Inflammatory macrophage (primary cell): ENCODE measurements at regions not wholly inside any gene's neighbourhood (a gene's known extent, or its start where the extent isn't known, plus 50 kb on each side); places are given as distances from the start of the nearest gene placed in this dataset.

Experiments used
- DNase-seq, 2 donors: peaks; one replicate each; pipeline ENCODE4 v3.0.0-alpha.2; 2020 to 2022

- no peak for DNase-seq
These were observed 1153.3 kb upstream of the AUTS2 start for GRCh38 chr7:68444956-68445355.

DNA sequence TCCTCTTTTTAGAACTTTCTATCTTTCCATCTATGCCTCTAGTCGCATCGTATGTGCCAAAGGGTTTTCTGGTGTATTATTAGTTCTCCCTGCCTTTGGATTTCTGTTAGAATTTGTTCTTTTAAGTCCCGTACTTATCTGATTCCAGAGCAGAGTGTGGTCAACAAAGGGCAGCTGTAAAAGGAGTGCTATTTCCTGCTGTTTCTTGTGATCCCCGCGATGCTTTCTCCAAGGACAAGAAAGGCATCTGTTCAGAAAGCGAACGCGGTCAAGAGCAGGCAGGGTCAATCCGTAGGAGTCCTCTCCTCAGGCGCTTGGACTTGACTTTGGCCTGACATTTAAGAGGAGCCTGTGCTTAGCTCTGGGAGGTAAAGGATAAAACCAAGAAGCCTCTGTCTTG, 1152.1 kb upstream of the AUTS2 start:
- DNase-seq: no peak

DNA sequence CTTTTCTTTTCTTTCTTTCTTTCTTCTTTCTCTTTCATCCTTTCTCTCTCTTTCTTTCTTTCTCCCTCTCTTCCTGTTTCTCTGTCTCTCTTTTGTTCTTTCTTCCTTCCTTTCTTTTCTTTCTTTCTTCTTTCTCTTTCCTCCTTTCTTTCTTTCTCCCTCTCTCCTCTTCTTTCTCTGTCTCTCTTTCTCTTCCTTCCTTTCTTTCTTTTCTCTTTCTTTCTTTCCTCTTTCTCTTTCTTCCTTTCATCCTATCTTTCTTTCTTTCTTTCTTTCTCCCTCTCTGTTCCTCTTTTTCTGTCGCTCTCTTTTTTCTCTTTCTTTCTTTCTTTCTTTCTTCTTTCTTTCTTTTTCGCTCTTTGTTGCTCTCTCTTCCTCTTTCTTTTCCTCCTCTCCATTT, 1149.2 kb upstream of the AUTS2 start:
- DNase-seq: no peak

DNA sequence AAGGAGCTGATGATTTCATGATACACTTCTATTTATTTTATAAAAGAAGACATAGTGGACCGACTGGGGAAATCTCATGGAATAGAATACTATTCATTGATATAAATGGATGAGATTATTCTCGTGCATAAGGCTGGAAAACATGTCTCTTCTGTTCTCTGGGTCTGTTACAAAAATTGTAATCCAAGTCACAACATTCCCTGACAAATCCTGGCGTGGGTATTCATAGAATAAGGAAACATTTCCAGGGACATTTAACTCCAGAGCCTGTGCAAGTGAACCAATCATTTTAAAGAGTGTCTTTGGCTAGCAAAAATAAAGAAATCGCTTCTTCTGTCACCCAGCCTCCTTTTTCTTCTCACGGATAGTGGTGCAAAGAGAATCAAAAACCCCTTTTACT, 1148.5 kb upstream of the AUTS2 start:
- DNase-seq: no peak

DNA sequence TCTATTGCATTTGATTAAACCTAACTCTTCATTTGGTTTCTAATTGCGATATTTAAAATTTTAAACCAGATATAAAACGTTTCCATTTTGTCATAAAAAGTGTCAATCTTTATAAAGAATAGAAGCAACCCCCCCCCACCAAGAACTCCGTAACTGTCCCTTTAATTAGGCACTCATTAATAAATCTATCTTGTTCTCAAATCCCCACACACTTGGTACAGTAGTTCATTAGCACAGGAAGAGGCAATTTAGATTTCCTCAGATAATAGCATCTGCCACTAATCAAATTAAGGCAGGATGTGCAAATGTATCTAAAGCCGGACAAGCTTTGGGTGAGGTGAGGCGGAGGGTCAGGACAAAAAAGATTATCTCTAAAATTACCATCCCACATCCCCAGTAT, 1143.3 kb upstream of the AUTS2 start:
- DNase-seq: no peak

GRCh38 chr7:68456469-68456868, 1141.8 kb upstream of the AUTS2 start:
- DNase-seq: no peak

GRCh38 chr7:68457481-68457880, 1140.8 kb upstream of the AUTS2 start:
- no peak for DNase-seq

DNA sequence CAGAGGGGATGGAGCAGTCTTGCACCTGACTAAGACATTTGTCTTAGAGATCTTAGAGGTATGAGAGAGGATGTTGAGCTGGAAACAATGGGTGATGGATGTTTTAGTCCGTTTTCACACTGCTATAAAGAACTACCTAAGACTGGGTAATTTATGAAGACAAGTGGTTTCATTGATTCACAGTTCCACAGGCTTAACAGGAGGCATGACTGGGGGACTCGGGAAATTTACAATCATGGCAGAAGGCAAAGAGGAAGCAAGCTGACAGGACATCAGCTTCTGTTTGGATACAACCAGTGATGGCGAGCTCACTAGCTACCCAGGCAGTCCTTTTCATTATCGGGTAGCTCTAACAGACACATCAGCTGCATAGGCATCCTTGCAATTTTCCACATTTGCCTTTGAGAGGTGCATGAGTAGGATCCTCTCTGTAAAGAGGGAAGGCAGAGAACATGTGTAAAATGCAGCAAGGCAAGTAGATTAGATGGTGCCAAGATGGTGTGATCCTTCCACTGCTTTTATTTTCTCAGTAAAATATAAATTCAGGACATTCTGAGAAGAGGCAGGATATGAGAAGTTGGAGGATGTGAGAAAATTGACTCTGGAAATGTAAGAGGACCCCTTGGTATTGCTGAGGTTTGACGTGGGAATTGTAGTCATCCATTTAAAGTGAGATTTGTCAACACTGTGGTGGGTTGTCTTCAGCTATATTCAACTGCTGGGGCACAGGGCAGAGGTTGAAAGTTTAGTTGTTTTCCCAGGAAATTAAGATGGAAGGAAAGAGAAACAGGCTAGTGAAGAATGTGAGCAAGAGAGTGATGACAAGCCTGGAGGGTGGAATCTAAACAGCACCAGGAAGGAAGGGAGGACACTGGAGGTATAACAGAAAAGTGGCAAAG, 1140.0 kb upstream of the AUTS2 start:
- DNase-seq: no peak

- no peak for DNase-seq
These were observed 1136.8 kb upstream of the AUTS2 start for GRCh38 chr7:68461430-68461829.

DNA sequence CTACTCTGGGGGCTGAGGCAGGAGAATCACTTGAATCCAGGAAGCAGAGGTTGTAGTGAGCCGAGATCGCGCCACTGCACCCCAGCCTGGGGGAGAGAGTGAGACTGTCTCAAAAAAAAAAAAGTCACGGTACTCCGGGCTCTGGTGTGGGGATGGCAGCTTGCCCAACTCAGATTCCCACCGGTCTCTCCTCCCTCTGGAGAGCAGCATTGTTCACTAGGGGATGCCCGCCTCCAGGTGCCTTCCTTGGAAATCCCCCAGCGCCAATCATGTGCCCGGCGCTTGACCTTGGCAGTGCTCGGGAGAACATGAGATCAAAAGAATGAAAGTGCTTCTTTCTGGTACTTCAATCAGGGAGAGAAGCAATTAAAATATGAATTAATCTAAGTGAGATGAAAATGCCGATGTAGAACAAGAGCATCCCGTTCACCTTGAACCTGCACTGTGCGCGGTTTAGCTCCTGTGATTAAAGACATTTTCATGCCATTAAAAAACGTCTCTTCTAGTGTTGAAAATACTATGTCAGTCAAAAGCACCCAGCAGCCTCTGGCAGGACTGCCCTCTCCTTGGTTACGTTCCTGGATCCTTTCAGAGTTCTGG, 1127.3 kb upstream of the AUTS2 start:
- DNase-seq: no peak

- no peak for DNase-seq
These were observed 1125.6 kb upstream of the AUTS2 start for GRCh38 chr7:68472688-68473087.

GRCh38 chr7:68474661-68475216, 1123.5 kb upstream of the AUTS2 start:
- DNase-seq: no peak

- DNase-seq: no peak
These were observed 1121.3 kb upstream of the AUTS2 start for GRCh38 chr7:68476966-68477365.

DNA sequence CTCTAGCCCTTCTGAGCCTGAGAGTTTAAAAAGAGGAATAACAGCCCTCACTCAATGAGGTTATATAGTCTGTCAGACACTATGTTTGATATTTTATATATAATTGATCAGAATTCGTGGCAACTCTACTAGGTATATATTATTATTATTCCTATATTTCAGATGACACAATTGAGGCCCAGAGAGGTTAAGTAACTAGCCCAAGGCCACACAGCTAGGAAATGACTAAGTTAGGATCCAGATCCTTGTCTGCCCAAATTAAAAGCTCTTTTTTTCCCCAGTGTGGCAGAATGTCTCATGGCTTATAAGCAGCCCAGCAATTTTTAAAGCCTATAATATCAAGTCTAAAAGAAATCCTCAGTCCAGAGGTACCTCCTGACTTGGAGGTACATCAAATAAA, 1119.9 kb upstream of the AUTS2 start:
- DNase-seq: no peak

DNA sequence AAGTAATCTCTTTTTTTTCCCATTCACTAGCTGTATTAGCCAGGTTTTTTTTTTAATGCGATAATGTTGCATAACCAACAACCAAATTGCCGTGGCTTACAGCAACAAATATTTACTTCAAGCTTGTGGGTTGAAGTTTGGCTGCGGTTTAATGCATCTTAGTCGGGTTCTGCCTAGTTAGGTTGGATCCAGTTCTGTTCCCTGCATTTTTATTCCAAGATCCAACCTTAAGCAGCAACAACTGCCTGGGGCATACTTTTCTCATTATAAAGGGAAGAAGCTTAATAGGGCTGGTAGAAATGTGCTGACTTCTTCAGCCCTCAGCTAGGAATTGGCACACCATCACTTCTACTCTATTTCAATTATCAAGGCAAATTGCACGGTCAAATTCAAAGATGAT, 1115.5 kb upstream of the AUTS2 start:
- no peak for DNase-seq

DNA sequence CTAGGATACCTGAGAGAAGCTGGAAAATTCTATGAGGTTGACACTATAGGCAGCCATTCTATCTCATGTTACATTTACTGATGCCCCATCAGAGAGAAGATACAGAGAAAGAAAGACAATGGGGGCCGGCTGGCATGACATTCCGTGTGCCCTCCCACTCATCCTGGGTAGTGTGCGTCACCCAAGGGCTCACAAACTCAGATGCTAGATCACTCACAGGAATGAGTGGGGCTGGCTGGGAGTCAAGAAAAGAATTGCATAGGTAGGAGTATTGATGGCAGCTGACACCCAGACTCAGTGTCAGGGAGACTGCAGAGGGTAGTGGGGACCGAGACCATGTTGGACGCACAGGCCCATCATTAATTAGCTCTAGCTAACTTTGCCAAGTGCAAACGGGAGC, 1113.5 kb upstream of the AUTS2 start:
- no peak for DNase-seq

DNA sequence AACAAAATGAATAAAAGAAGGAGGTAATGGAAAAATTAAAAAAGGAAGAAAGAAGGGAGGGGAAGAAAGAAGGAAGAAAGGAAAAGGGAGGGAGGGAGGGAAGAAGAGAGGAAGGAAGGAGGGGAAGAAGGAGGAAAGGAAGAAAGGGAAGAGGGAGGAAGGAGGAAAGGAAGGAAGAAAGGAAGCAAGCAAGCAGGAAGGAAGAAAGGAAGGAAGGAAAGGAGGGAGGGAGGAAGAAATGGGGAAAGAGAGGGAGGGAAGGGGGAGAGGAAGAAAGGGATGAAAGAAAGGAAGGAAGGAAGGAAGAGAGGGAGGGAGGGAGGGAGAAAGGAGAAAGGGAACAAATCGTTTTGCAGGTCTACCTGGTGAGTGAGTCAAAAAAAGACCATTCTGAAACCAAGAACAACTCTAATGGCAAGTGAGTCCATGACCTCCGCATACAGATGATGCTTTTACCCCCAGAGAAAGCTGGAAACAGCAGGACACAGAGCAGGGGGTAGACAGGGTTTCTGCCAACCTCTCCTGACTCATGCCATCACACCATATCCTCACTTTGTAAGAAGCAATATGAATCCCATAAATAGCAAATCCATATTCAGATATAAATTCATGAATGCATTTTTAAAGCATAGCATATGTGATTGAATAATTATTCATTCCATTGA, 1112.9 kb upstream of the AUTS2 start:
- DNase-seq: no peak

GRCh38 chr7:68488341-68489060, 1109.8 kb upstream of the AUTS2 start:
- DNase-seq: no peak

DNA sequence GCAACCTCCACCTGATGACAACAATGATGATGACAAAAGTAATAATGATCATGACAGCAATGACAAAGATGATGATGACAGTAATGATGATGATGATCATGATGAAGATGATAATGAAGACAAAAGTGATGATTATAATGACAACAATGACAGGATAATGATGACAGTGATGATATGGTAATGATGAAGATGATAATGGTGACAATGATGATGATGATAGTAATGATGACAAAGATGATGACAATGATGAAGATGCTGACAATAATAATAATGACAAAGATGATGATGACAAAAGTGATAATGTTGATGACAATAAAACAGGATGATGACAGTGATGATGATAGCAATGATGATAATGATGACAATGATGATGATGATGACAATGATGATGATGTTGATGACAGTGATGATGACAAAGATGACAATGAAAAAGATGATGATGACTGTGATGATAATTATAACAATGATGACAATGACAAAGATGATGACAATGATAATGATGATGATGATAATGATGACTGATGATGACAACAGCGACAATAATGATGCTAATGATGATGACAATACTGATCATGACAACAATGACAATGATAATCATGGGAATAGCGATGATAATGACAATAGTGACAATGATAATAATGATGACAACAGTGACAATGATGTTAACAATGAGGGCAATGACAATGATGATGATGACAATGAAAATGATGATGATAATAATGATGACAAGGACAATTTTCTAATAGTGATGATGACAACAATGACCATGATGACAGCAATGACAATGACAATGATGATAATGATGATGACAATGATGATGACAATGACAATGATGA, 1106.5 kb upstream of the AUTS2 start:
- no peak for DNase-seq

GRCh38 chr7:68492359-68492690, 1106.0 kb upstream of the AUTS2 start:
- DNase-seq: no peak

- DNase-seq: no peak
These were observed 1094.9 kb upstream of the AUTS2 start for GRCh38 chr7:68503400-68503799.

GRCh38 chr7:68504716-68505115, 1093.6 kb upstream of the AUTS2 start:
- no peak for DNase-seq
